Kidney (tissue), 13 donors: ENCODE measurements at regions not wholly inside any gene's neighbourhood (a gene's known extent, or its start where the extent isn't known, plus 50 kb on each side); places are given as distances from the start of the nearest gene placed in this dataset.

ENCODE experiments used
- DNase-seq, 5 donors: peaks; one replicate each; pipeline ENCODE4 v3.0.0-alpha.2; 2013 to 2020
- FAIRE-seq: peaks from 2 replicates; lab custom pipeline; 2012; peaks lifted over from hg19 to GRCh38; lab: Jason Lieb, UNC
- H3K27ac ChIP-seq, 2 donors: one replicate each; pipeline ENCODE4 v1.7.0; 2013; ENCODE audit warnings: low read depth in 2 of 2, low read length in 2 of 2, inconsistent platforms in 1 of 2
- H3K27me3 ChIP-seq: one replicate; pipeline ENCODE4 v1.7.1; 2013; ENCODE audit warnings: low read length, inconsistent platforms; ENCODE audit not compliant: control insufficient read depth, insufficient read depth
- H3K36me3 ChIP-seq, 3 donors: one replicate each; pipeline versions ENCODE4 v1.7.0 to v1.7.1; 2013; ENCODE audit warnings: low read length in 3 of 3, control low read depth in 1 of 3, inconsistent platforms in 1 of 3; ENCODE audit not compliant: insufficient read depth in 3 of 3, control insufficient read depth in 2 of 3
- H3K4me1 ChIP-seq, 3 donors: one replicate each; pipeline versions ENCODE4 v1.7.0 to v1.7.1; 2013; ENCODE audit warnings: low read length in 3 of 3, inconsistent platforms in 1 of 3, low read depth in 1 of 3; ENCODE audit not compliant: control insufficient read depth in 2 of 3, insufficient read depth in 2 of 3
- H3K4me3 ChIP-seq, 3 donors: one replicate each; pipeline versions ENCODE4 v1.7.0 to v1.8.1; 2013; ENCODE audit warnings: low read length in 3 of 3, control low read depth in 1 of 3, inconsistent platforms in 1 of 3
- H3K9ac ChIP-seq, 3 donors: one replicate each; pipeline versions ENCODE4 v1.7.0 to v1.7.1; 2013; ENCODE audit warnings: low read length in 3 of 3, control low read depth in 1 of 3, inconsistent platforms in 1 of 3
- H3K9me3 ChIP-seq, 3 donors: one replicate each; pipeline versions ENCODE4 v1.7.0 to v1.7.1; 2013; ENCODE audit warnings: low read length in 3 of 3, control low read depth in 1 of 3, inconsistent platforms in 1 of 3; ENCODE audit not compliant: control insufficient read depth in 2 of 3, insufficient read depth in 1 of 3
- intact Hi-C: fragments of 100-400 bp; cut with DNase I; formaldehyde crosslinking; loops from one replicate; pipeline ENCODE4 v1.11.1; 2022
- TF ChIP-seq, protein P1 (sequence below): IDR thresholded peaks from 3 replicates; pipeline ENCODE4 v1.5.1; 2012; ENCODE audit warnings: mild to moderate bottlenecking, moderate library complexity, borderline replicate concordance; ENCODE audit not compliant: insufficient read depth; ENCODE audit errors: extremely low read depth
- donor health status: control.
- donor health status: control.
- donor health status: control.
- donor health status: control.
- donor health status: control.
- donor health status: DM: yes; HTN: yes; CAD: no.
- donor health status: Normal renal cell carcinoma (clear cell type).

DNA sequence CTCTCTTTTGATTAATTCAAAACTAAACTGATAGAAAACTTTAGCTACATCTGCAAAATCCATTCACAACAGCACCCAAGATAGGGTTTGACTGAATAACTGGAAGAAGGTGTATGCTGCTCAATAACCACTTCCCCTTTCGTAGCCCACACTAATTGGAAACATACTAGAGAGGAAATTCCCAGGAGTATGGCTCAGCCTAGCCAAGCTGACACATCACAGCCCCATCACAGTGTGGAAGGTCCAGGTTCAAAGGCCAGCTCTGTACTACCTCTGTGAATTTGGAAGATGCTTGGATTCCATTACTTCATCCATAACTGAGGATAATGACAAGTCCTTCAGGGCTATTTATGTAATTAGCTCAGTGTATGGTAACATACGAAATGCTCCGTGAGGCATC is 185.4 kb downstream of the FBXO15 start:
- intact Hi-C loops: no loop called here
- DNase-seq (no peak), FAIRE-seq (no peak)

DNA sequence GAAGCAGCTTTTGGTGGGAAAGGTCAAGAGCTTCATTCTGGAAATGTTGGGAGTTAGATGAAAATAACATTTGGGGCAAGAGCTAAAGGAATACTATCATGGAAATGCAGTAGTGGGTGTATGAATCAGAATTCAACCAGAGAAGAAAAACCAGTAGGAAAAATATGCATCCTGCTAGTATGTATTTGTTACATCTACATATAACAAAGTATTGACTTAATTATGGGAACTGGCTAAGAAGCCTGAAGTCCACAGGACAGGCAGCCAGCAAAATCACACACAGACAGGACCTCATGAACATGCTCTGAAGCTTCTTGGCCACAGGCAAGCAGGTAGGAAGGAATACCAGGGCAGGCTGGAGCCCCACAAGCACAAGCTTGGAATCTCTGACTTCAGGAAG is 185.8 kb downstream of the FBXO15 start:
- no peaks in the 10 kb centered on the region for H3K9me3 ChIP-seq
- DNase-seq (no peak), FAIRE-seq (no peak)
- H3K4me1 ChIP-seq: no peaks in the 10 kb centered on the region
- TF ChIP-seq, protein P1, sequence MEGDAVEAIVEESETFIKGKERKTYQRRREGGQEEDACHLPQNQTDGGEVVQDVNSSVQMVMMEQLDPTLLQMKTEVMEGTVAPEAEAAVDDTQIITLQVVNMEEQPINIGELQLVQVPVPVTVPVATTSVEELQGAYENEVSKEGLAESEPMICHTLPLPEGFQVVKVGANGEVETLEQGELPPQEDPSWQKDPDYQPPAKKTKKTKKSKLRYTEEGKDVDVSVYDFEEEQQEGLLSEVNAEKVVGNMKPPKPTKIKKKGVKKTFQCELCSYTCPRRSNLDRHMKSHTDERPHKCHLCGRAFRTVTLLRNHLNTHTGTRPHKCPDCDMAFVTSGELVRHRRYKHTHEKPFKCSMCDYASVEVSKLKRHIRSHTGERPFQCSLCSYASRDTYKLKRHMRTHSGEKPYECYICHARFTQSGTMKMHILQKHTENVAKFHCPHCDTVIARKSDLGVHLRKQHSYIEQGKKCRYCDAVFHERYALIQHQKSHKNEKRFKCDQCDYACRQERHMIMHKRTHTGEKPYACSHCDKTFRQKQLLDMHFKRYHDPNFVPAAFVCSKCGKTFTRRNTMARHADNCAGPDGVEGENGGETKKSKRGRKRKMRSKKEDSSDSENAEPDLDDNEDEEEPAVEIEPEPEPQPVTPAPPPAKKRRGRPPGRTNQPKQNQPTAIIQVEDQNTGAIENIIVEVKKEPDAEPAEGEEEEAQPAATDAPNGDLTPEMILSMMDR: no peak
- intact Hi-C loops: no loop called here
- no peak overlapping the region for H3K27ac ChIP-seq
- H3K9ac ChIP-seq: no peak overlapping the region
- no peak overlapping the region for H3K4me3 ChIP-seq
- H3K36me3 ChIP-seq: no peaks in the 10 kb centered on the region
- H3K27me3 ChIP-seq: no peaks in the 10 kb centered on the region

More for the DNA sequence above, 185.4 kb downstream of the FBXO15 start:
- Histone ChIP-seq H3K27me3 (no peaks in the 10 kb centered on the region), H3K4me3 (no peak overlapping the region), H3K9me3 (no peaks in the 10 kb centered on the region), H3K9ac (no peak overlapping the region), H3K27ac (no peak overlapping the region), H3K36me3 (no peaks in the 10 kb centered on the region), H3K4me1 (no peaks in the 10 kb centered on the region)
- TF ChIP-seq, protein P1: no peak

DNA sequence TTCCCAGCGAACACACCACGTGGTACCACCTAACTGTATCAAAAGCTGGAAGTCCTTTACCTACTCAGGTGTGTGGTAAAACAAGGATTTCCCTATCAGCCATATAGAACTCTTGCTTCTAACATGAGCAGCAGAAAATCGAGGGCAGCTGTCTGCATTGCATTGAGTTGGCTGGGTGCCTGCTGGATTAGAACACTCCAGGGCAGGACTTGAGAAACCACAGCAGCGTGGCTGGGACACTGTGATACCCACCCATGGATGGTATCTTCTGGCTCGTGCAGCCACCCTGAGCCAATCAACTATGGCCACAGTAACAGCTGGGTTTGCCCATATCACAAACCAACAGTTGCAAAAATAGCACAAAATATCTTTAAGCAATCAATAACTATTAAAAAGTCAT is 188.3 kb downstream of the FBXO15 start:
- DNase-seq (no peak), FAIRE-seq (no peak)
- no peaks in the 10 kb centered on the region for H3K27me3 ChIP-seq
- no peak overlapping the region for H3K9ac ChIP-seq
- no peak overlapping the region for H3K4me3 ChIP-seq
- intact Hi-C loops: no loop called here
- H3K27ac ChIP-seq: no peak overlapping the region
- TF ChIP-seq, protein P1: no peak
- no peaks in the 10 kb centered on the region for H3K9me3 ChIP-seq
- no peaks in the 10 kb centered on the region for H3K36me3 ChIP-seq
- no peaks in the 10 kb centered on the region for H3K4me1 ChIP-seq

DNA sequence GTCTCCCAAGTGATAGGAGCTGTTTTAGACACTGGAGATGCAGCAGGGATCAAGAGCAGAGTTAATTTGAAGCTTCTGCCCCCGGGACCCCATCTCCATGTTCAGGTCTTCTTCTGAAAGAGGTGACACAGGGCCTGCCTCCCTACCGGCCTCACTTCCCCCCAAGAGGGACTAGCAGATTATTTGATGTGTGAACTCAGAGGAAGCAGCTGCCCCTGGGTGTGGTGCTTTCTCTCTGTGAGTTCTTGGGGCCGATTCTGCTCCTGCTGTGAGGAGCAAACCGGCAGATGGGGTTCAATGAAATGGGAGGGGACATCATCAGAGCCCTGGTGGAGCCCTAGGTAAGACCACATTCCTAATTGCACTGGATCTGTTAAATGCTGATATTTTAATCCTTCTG is 193.4 kb downstream of the FBXO15 start:
- DNase-seq: no peak
- H3K36me3 ChIP-seq: no peaks in the 10 kb centered on the region
- H3K9ac ChIP-seq: no peak overlapping the region
- no peak overlapping the region for H3K4me3 ChIP-seq
- H3K4me1 ChIP-seq: no peaks in the 10 kb centered on the region
- intact Hi-C loops: no loop called here
- H3K27me3 ChIP-seq: no peaks in the 10 kb centered on the region
- TF ChIP-seq, protein P1: no peak
- no peaks in the 10 kb centered on the region for H3K9me3 ChIP-seq
- no peak for FAIRE-seq
- H3K27ac ChIP-seq: no peak overlapping the region
